Breast epithelium (tissue), 4 donors: ENCODE measurements at regions not wholly inside any gene's neighbourhood (a gene's known extent, or its start where the extent isn't known, plus 50 kb on each side); places are given as distances from the start of the nearest gene placed in this dataset.

Source experiments
- DNase-seq, 2 donors: peaks; one replicate each; pipeline ENCODE4 v3.0.0-alpha.2; 2019; ENCODE audit warnings: low spot score in 2 of 2
- H3K27ac ChIP-seq, 2 donors: fragments of 200-600 bp; sonication (generic) in 1 of 2; one replicate each; pipeline ENCODE4 v1.5.1; 2016 to 2019; ENCODE audit warnings: mild to moderate bottlenecking in 1 of 2
- H3K27me3 ChIP-seq, 2 donors: fragments of 200-600 bp; sonication (generic) in 1 of 2; one replicate each; pipeline versions ENCODE4 v1.5.1 to v1.6.0; 2017 to 2019; ENCODE audit warnings: control low read depth in 1 of 2, mild to moderate bottlenecking in 1 of 2
- H3K36me3 ChIP-seq: fragments of 200-600 bp; one replicate; pipeline ENCODE4 v1.5.1; 2019
- H3K4me1 ChIP-seq, 2 donors: fragments of 200-600 bp; sonication (generic); one replicate each; pipeline ENCODE4 v1.5.1; 2016 to 2019; ENCODE audit warnings: control low read depth in 1 of 2
- H3K4me3 ChIP-seq, 3 donors: fragments of 200-600 bp; sonication (generic); 1 replicate in 2 of 3; 2 replicates in 1 of 3; pipeline ENCODE4 v1.5.1; 2016 to 2019; ENCODE audit warnings: mild to moderate bottlenecking in 3 of 3, moderate library complexity in 2 of 3
- H3K9me3 ChIP-seq, 2 donors: fragments of 200-600 bp; sonication (generic) in 1 of 2; one replicate each; pipeline ENCODE4 v1.5.1; 2016 to 2019; ENCODE audit warnings: control low read depth in 1 of 2
- CTCF ChIP-seq, 3 donors: fragments of 450-650 bp; IDR thresholded peaks; one replicate each; pipeline ENCODE4 v1.5.1; 2016 to 2017; ENCODE audit warnings: antibody characterized with exemption in 3 of 3, mild to moderate bottlenecking in 3 of 3, moderate library complexity in 3 of 3
- POLR2A ChIP-seq: fragments of 450-650 bp; IDR thresholded peaks from one replicate; pipeline ENCODE4 v1.6.1; 2016; ENCODE audit warnings: antibody characterized with exemption, mild to moderate bottlenecking, moderate library complexity
- POLR2AphosphoS5 ChIP-seq, 3 donors: sonication (generic); formaldehyde crosslinking; IDR thresholded peaks; one replicate each; pipeline ENCODE4 v1.6.1; 2017; ENCODE audit warnings: antibody characterized with exemption in 3 of 3
- intact Hi-C: fragments of 100-400 bp; cut with DNase I; formaldehyde crosslinking; loops from one replicate; pipeline ENCODE4 v1.15.1; 2023; ENCODE audit warnings: low total_unique reads

- DNase-seq: no peak
- intact Hi-C loops: no loop called here
- H3K9me3 ChIP-seq: no peaks in the 10 kb centered on the region
- H3K4me3 ChIP-seq: no peak overlapping the region
- no peaks in the 10 kb centered on the region for H3K4me1 ChIP-seq
- H3K27ac ChIP-seq: no peak overlapping the region
- no peaks in the 10 kb centered on the region for H3K36me3 ChIP-seq
- no peak for TF ChIP-seq POLR2AphosphoS5 (IDR thresholded peaks at IDR 0.05)
- TF ChIP-seq CTCF (IDR thresholded peaks at IDR 0.05): no peak
- no peak for TF ChIP-seq POLR2A
- no peaks in the 10 kb centered on the region for H3K27me3 ChIP-seq
Observed at GRCh38 chr3:79869461-79870312, 101.9 kb upstream of the ROBO1 start.

GRCh38 chr3:79866162-79866561, 98.4 kb upstream of the ROBO1 start:
- Histone ChIP-seq H3K27ac (no peak overlapping the region), H3K4me1 (no peaks in the 10 kb centered on the region), H3K36me3 (no peaks in the 10 kb centered on the region), H3K4me3 (no peak overlapping the region), H3K27me3 (no peaks in the 10 kb centered on the region), H3K9me3 (no peaks in the 10 kb centered on the region)
- TF ChIP-seq POLR2AphosphoS5 (IDR thresholded peaks at IDR 0.05) (no peak), CTCF (IDR thresholded peaks at IDR 0.05) (no peak), POLR2A (no peak)
- no peak for DNase-seq
- intact Hi-C loops: no loop called here

GRCh38 chr3:79864077-79864476, 96.3 kb upstream of the ROBO1 start:
- no peaks in the 10 kb centered on the region for H3K4me1 ChIP-seq
- no peak for DNase-seq
- intact Hi-C loops: no loop called here
- no peaks in the 10 kb centered on the region for H3K36me3 ChIP-seq
- no peak for TF ChIP-seq POLR2AphosphoS5 (IDR thresholded peaks at IDR 0.05)
- no peak for TF ChIP-seq CTCF (IDR thresholded peaks at IDR 0.05)
- TF ChIP-seq POLR2A: no peak
- H3K27ac ChIP-seq: no peak overlapping the region
- H3K9me3 ChIP-seq: no peaks in the 10 kb centered on the region
- H3K27me3 ChIP-seq: no peaks in the 10 kb centered on the region
- no peak overlapping the region for H3K4me3 ChIP-seq

- Histone ChIP-seq H3K36me3 (no peaks in the 10 kb centered on the region), H3K27ac (no peak overlapping the region), H3K4me3 (no peak overlapping the region), H3K4me1 (no peaks in the 10 kb centered on the region), H3K9me3 (no peaks in the 10 kb centered on the region), H3K27me3 (no peaks in the 10 kb centered on the region)
- intact Hi-C loops: no loop called here
- TF ChIP-seq POLR2A (no peak), POLR2AphosphoS5 (IDR thresholded peaks at IDR 0.05) (no peak), CTCF (IDR thresholded peaks at IDR 0.05) (no peak)
- DNase-seq: no peak
Observed at GRCh38 chr3:79848876-79849275, 81.1 kb upstream of the ROBO1 start.

GRCh38 chr3:79847928-79848327, 80.1 kb upstream of the ROBO1 start:
- no peak for TF ChIP-seq CTCF (IDR thresholded peaks at IDR 0.05)
- TF ChIP-seq POLR2AphosphoS5 (IDR thresholded peaks at IDR 0.05): no peak
- TF ChIP-seq POLR2A: no peak
- Histone ChIP-seq H3K4me3 (no peak overlapping the region), H3K4me1 (no peaks in the 10 kb centered on the region), H3K9me3 (no peaks in the 10 kb centered on the region), H3K27me3 (no peaks in the 10 kb centered on the region), H3K27ac (no peak overlapping the region), H3K36me3 (no peaks in the 10 kb centered on the region)
- intact Hi-C loops: no loop called here
- no peak for DNase-seq
